Neural crest cell (in vitro differentiated cells): ENCODE measurements at regions not wholly inside any gene's neighbourhood (a gene's known extent, or its start where the extent isn't known, plus 50 kb on each side); places are given as distances from the start of the nearest gene placed in this dataset.

Experiments used
- DNase-seq: peaks from one replicate; pipeline ENCODE4 v3.0.0; 2021; ENCODE audit warnings: low read depth, mixed read lengths, low spot score
- H3K27ac Mint-ChIP-seq: one replicate; pipeline ENCODE4 v1.8.0; 2021; ENCODE audit warnings: mild to moderate bottlenecking, mixed read lengths; ENCODE audit not compliant: unreplicated experiment
- H3K27me3 Mint-ChIP-seq: 2 replicates; pipeline ENCODE4 v1.8.0; 2021; ENCODE audit warnings: low read depth, mild to moderate bottlenecking, mixed read lengths
- H3K36me3 Mint-ChIP-seq: 2 replicates; pipeline ENCODE4 v1.8.0; 2021; ENCODE audit warnings: low read depth, mild to moderate bottlenecking, mixed read lengths
- H3K4me1 Mint-ChIP-seq: 2 replicates; pipeline ENCODE4 v1.8.0; 2021; ENCODE audit warnings: mixed read lengths
- H3K4me3 Mint-ChIP-seq: one replicate; pipeline ENCODE4 v1.8.0; 2021; ENCODE audit warnings: mild to moderate bottlenecking, mixed read lengths
- H3K9me3 Mint-ChIP-seq: 2 replicates; pipeline ENCODE4 v1.8.0; 2021; ENCODE audit warnings: mixed read lengths
- CTCF ChIP-seq: fragments of 200-600 bp; sonication (generic); conservative IDR thresholded peaks from 2 replicates; pipeline ENCODE4 v1.5.0; 2021; ENCODE audit warnings: antibody characterized with exemption, mild to moderate bottlenecking

- Mint-ChIP-seq H3K27ac (no peak overlapping the region), H3K4me1 (no peaks in the 10 kb centered on the region), H3K9me3 (peaks cover 14% of the 10 kb centered on the region), H3K4me3 (no peak overlapping the region), H3K27me3 (no peaks in the 10 kb centered on the region), H3K36me3 (no peaks in the 10 kb centered on the region)
- DNase-seq, result no peak
- no peak for TF ChIP-seq CTCF
These were observed 529.9 kb upstream of the CAMK1G start for GRCh38 chr1:209053587-209053986.

DNA sequence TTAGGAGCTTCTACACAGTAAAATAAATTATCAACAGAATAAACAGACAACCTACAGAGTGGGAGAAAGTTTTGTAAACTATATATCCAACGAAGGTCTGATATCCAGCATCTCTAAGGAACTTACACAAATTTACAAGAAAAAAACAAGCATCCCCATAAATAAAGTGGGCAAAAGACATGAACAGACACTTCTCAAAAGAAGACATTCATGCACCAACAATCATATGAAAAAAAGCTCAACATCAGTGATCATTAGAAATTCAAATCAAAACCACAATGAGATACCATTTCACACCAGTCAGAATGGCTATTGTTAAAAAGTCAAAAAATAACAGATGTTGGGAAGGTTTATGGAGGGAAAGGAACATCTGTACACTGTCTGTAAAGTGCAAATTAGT lies 526.4 kb upstream of the CAMK1G start:
- no peak for TF ChIP-seq CTCF
- no peak overlapping the region for H3K4me3 Mint-ChIP-seq
- no peak for DNase-seq
- H3K9me3 Mint-ChIP-seq, result peaks cover 14% of the 10 kb centered on the region
- H3K36me3 Mint-ChIP-seq, result no peaks in the 10 kb centered on the region
- H3K27ac Mint-ChIP-seq, result no peak overlapping the region
- peaks cover 6% of the 10 kb centered on the region for H3K4me1 Mint-ChIP-seq
- H3K27me3 Mint-ChIP-seq, result no peaks in the 10 kb centered on the region

DNA sequence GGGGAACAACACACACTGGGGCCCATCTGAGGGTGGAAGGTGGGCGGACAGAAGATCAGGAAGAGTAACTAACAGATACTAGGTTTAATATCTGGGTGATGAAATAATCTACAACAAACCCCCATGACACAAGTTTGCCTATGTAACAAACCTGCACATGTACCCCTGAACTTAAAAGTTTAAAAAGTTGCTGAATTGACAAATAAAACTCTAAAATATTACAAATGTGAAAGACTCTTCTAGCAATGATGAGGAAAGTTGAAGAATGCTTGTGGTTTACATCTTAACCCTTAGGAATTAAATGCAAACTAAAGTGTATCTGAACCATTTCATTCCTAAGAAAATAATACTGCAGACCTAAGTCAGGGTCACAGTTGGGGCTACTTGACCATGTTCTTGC lies 525.6 kb upstream of the CAMK1G start:
- DNase-seq, result no peak
- no peak overlapping the region for H3K27ac Mint-ChIP-seq
- no peaks in the 10 kb centered on the region for H3K36me3 Mint-ChIP-seq
- peaks cover 12% of the 10 kb centered on the region for H3K9me3 Mint-ChIP-seq
- no peak for TF ChIP-seq CTCF
- H3K4me1 Mint-ChIP-seq, result peaks cover 6% of the 10 kb centered on the region
- no peak overlapping the region for H3K4me3 Mint-ChIP-seq
- no peaks in the 10 kb centered on the region for H3K27me3 Mint-ChIP-seq

DNA sequence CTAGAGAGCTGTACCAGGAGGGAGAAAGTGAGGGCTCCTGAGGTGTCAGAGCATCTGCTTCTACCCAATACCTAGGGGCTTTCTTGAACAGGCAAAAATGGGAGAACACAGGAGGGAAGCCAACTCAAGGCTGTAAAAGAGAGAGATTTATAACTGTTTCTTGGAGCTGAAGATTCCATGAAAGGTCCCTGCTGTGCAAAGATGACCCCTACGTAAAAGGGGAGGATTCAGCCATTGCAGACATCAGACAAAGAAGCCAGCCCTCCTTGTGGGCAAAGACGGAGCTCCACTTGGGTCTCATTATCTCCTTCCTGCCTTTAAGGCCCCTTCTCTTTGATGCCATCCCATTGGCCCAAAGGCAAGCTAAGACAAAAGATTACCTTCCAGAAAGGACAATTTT lies 524.1 kb upstream of the CAMK1G start:
- no peaks in the 10 kb centered on the region for H3K36me3 Mint-ChIP-seq
- no peak for TF ChIP-seq CTCF
- no peak overlapping the region for H3K27ac Mint-ChIP-seq
- peaks cover 6% of the 10 kb centered on the region for H3K4me1 Mint-ChIP-seq
- H3K9me3 Mint-ChIP-seq, result peaks cover 7% of the 10 kb centered on the region
- H3K4me3 Mint-ChIP-seq, result no peak overlapping the region
- DNase-seq, result no peak
- H3K27me3 Mint-ChIP-seq, result no peaks in the 10 kb centered on the region

DNA sequence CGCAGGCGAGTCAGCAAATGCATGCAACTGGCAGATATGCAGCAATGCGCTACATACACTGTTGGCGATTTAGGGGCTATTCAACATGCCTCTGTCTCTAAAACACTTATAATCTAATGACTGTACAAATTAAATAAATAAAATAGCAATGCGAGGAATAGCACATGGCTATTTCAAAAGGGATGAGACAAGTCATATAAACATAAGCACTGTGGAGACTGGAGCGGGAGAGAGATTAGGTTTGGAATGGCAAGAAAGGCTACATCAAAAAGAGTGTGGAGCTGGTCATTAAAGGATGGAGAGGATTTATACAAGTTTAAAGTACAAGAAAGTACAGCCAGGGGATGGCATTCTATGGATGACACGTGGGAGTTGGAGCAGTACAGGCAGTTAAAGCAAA lies 523.5 kb upstream of the CAMK1G start:
- H3K4me1 Mint-ChIP-seq, result peaks cover 6% of the 10 kb centered on the region
- no peak overlapping the region for H3K4me3 Mint-ChIP-seq

More for the DNA sequence above, 523.5 kb upstream of the CAMK1G start:
- H3K9me3 Mint-ChIP-seq, result peaks cover 7% of the 10 kb centered on the region
- no peak for TF ChIP-seq CTCF
- H3K36me3 Mint-ChIP-seq, result no peaks in the 10 kb centered on the region
- no peak for DNase-seq
- H3K27me3 Mint-ChIP-seq, result no peaks in the 10 kb centered on the region
- no peak overlapping the region for H3K27ac Mint-ChIP-seq
